ENCODE measurements at regions not wholly inside any gene's neighbourhood (a gene's known extent, or its start where the extent isn't known, plus 50 kb on each side); places are given as distances from the start of the nearest gene placed in this dataset.

- DNase-seq (ENCODE audit: low spot score) = no peak
Measured at GRCh38 chr2:216553482-216554240, 55.0 kb downstream of the RPL37A start.

- DNase-seq (ENCODE audit: low spot score) = no peak
Measured at GRCh38 chr2:216554286-216554685, 55.6 kb downstream of the RPL37A start.

GRCh38 chr2:216554755-216555154 lies 56.1 kb downstream of the RPL37A start:
- DNase-seq (ENCODE audit: low spot score) = peak; percentile 11

- DNase-seq (ENCODE audit: low spot score) = peak; percentile 90
Measured at GRCh38 chr2:216555274-216555673, 56.6 kb downstream of the RPL37A start.

GRCh38 chr2:216556202-216556601 lies 57.6 kb downstream of the RPL37A start:
- DNase-seq (ENCODE audit: low spot score) = no peak

- no peak for DNase-seq (ENCODE audit: low spot score)
Measured at GRCh38 chr2:216557413-216557812, 58.8 kb downstream of the RPL37A start.

GRCh38 chr2:216557820-216558219 lies 59.2 kb downstream of the RPL37A start:
- no peak for DNase-seq (ENCODE audit: low spot score)

GRCh38 chr2:216559625-216560156 lies 61.0 kb downstream of the RPL37A start:
- DNase-seq (ENCODE audit: low spot score) = no peak

GRCh38 chr2:216560838-216561270 lies 62.2 kb downstream of the RPL37A start:
- DNase-seq (ENCODE audit: low spot score) = no peak

- DNase-seq (ENCODE audit: low spot score) = no peak
Measured at GRCh38 chr2:216562696-216563435, 64.2 kb downstream of the RPL37A start.

GRCh38 chr2:216563646-216564045 lies 65.0 kb downstream of the RPL37A start:
- no peak for DNase-seq (ENCODE audit: low spot score)

- no peak for DNase-seq (ENCODE audit: low spot score)
Measured at GRCh38 chr2:216564611-216565010, 66.0 kb downstream of the RPL37A start.

GRCh38 chr2:216565956-216566355 lies 67.3 kb upstream of the IGFBP2 start:
- DNase-seq (ENCODE audit: low spot score) = no peak

- DNase-seq (ENCODE audit: low spot score) = no peak
Measured at GRCh38 chr2:216568576-216568975, 64.6 kb upstream of the IGFBP2 start.

GRCh38 chr2:216569765-216570164 lies 63.5 kb upstream of the IGFBP2 start:
- DNase-seq (ENCODE audit: low spot score) = no peak

- DNase-seq (ENCODE audit: low spot score) = no peak
Measured at GRCh38 chr2:216570357-216570756, 62.9 kb upstream of the IGFBP2 start.

GRCh38 chr2:216571178-216571908 lies 61.9 kb upstream of the IGFBP2 start:
- DNase-seq (ENCODE audit: low spot score) = no peak

- DNase-seq (ENCODE audit: low spot score) = no peak
Measured at GRCh38 chr2:216571909-216572513, 61.2 kb upstream of the IGFBP2 start.

- no peak for DNase-seq (ENCODE audit: low spot score)
Measured at GRCh38 chr2:216572582-216573578, 60.3 kb upstream of the IGFBP2 start.

GRCh38 chr2:216574046-216574445 lies 59.2 kb upstream of the IGFBP2 start:
- no peak for DNase-seq (ENCODE audit: low spot score)

- DNase-seq (ENCODE audit: low spot score) = no peak
Measured at GRCh38 chr2:216574586-216574985, 58.6 kb upstream of the IGFBP2 start.

Measured in pons (tissue), 1 donor.